ENCODE measurements at regions not wholly inside any gene's neighbourhood (a gene's known extent, or its start where the extent isn't known, plus 50 kb on each side); places are given as distances from the start of the nearest gene placed in this dataset.

DNA sequence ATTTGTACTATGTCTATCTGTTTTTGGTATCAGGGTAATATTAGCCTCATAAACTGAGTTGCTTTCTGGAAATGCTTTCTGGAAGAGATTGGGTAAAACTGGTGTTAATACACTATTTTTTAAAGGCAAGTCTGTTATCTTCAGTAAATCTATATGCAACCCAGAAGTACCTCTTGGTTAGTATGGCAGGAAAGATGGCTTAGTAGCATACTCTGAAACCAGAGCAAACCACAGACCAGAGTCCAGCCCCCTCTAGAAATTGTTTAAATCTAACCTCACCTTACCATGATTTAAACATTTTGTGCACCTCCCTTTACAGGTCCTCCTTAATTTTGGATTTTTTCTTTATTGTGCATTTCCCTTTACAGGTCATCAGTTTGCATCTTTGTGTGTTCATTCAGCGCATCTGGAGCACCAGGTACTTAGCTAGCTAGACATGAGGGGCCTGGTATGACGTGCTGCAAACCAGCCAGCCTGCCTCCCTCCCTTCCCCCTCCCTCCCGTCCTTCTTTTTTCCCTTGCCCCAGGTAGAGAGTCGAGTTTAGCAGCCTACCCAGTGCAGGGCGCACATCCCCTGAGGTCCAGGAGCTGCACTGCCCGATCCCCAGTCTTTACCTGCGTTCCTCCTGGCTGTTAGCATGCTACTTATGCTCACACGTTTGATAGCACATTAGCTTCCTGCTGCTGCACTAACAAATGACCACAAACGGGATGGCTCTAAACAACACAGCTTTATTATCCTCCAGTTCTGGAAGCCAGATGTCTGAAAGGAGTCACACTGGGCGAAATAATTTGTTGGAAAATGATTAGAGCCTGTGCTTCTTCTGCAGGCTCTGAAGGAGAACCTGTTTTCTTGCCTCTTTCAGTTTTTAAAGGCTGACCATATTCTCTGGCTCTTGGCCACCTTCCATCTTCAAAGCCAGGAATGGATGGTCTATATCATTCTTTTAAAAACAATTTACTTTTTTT lies 299.9 kb upstream of the HABP2 start:
- DNase-seq (ENCODE audit: low read depth in 4 of 4, low spot score in 3 of 4): no peak

DNA sequence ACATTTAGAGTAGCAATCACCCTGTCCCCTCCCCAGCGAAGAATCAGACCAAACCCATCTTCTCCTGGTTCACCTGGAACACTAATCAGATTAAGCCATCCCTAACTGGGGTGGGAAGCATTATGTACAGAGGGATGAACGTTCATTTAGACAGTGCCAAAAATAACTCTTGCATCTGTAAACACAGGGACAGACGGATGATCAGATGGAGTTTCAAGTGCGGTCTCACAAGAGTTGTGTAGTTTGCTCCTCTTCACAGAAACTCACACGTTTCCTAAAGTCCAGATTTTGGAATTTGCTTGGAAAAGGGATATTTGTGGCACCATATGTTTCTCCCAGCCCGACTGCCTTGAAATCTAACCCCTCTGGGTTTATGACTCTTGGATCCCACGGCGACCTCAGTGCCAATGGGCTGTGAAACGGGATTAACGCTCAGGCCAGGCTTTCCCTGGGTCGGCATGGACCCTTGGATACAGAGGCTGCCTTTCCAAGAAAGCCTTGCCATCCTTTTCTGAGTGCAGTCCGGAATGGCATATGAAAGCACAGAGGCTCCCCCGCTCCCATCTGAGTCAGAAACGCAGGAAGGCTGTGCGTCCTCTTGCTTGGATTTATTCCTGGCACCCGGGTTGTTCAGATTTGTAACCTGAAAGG lies 293.2 kb upstream of the HABP2 start:
- DNase-seq (ENCODE audit: low read depth in 4 of 4, low spot score in 3 of 4): no peak

DNA sequence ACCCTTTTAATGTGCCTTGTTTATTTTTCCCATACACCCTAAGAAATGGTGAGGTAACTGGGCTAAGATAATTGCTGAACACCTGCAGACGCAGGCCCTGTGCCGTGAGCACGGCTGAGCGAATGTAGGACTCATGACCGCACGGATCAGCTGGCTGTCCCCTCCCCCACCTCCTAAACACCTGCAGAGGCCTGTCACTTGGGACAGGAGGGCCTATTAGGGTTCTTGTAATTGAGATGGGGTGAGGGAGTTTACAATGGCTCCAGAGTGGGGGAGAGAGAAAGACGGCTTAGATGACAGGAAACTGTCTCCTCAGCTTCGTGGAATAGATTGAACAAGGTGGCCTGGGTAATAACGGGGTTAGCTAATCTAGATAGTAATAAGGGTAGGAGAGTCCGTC lies 291.7 kb upstream of the HABP2 start:
- no peak for DNase-seq (ENCODE audit: low read depth in 4 of 4, low spot score in 3 of 4)

DNA sequence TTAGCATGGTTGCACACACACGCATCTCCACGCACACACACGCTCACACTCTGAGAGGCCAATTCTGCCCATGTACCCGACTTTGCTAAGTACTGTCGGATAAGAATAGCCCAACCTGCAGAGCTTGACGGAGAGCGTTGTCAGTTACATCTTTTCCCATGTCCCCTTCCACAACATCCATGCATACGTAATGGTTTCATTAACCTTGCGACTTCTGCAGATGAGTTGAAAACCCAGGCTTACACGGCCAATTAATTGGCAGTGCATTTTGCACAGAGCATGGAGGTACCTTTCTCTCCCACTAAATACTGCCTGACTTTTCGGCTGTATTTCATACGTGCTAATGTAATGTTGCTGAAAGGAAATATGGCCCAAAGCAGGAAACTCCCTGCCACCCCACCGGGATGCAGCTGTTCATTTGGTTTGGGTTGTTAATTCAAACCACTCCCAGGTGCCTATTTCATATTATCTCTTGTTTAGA lies 291.2 kb upstream of the HABP2 start:
- DNase-seq (ENCODE audit: low read depth in 4 of 4, low spot score in 3 of 4): no peak

DNA sequence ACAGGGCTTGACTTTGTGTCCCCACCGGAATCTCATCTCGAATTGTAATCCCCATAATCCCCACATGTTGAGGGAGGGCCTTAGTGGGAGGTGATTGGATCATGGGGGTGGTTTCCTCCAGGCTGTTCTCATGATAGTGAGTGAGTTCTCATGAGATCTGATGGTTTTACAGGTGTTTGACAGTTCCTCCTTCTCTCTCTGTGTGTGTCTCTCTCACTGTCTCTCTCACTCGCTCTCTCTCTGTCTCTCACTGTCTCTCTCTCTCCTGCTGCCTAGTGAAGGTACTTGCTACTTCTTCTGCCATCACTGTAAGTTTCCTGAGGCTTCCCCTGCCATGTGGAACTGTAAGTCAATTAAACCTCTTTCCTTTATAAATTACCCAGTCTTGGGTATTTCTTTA lies 289.8 kb upstream of the HABP2 start:
- DNase-seq (ENCODE audit: low read depth in 4 of 4, low spot score in 3 of 4): no peak

DNA sequence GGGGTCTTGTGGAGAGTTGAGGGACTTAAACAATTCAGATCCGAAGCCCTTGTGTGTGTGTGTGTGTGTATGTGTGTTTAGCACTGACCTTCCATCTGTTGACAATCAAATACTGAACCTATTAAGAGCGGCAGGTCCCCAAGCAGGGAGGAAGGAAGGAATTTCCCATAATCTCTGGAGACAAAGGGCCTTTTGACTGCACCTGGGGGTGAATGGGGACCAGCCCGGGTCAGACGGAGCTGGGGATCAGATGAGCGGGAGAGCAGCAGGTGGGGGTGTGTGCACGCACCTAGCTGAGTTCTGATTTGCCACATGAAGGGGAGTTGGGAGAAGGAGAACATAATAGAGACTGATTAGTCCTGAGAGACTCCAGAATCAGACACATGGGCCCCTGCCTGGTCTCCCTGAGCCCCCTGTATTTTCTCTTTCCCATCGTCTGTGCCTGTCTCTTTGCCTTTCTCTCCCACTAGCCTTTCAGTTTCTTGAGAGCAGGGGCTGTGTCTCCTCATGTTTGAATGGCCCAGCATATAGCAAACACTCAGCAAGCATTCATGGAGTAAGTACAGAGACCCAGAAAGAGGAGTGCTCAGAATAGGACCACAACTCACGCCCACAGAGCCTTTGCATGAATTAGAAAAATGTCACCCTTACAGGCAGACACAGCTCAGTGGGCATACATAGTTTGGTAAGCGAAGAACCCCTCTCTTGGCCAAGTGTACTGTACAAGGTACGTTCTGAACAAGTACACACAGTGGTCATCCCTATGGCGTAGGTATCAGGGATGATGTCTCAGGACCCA lies 288.3 kb upstream of the HABP2 start:
- DNase-seq (ENCODE audit: low read depth in 4 of 4, low spot score in 3 of 4): no peak

DNA sequence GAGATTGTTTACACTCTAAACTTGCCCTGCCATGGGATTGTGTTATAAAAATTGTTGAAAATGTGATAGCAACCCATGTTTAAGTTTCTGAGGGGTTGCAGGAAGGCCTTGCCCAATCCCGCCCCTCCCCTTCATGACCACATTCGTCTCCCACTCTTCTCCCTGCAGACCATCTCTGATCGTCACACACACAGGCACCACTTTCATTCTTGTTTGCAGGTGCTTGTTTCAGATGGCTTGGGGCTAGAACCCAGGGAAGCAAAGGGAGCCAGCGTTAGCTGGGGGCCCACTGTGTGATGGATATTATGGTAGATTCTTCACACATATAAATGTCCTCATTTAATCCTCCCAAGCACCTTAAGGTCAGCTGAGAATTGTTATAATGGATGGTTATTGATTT lies 286.7 kb upstream of the HABP2 start:
- DNase-seq (ENCODE audit: low read depth in 4 of 4, low spot score in 3 of 4): no peak

DNA sequence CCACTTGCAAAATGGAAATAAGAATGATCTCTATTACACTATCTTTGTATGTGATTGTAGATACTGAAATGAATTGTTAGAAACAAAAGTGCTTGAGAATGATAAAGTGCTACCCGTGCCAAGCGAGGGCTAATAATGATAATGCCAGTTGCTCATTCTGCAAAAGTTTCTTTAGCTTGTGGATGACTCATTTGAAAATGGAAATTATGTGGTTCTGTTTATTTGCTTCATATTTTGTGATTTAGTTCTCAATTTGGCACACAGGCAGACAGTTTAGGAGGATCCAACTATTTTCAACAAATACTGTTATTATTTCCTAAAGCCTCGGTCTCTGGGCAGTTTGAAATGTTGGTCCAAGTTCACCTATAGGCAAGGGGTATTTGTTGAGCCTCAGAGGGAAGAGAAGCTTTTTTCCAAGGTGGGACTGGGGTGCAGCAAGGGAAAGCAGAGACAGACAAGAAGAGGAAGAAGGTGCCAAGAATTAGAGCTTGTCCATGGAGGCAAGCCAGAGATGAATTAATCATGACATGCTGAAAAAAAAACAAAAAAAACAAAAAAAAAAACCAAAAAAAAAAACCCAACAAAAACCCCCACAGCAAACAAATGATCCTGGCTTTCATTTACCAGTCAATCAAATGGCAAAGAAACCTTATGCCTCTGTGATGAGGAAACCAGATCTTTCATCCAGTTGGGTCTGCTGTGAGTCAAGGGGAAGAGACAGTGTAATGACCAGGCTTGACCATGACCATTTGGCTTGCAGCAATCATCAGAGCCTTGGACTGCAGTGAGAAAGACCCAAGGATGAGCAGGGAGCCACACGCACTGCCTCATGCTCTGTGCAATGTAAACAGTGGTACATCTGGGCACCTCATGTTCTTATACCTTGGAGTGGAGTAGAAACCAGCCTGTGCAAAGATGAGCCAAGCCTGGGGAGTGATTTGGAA lies 285.0 kb upstream of the HABP2 start:
- no peak for DNase-seq (ENCODE audit: low read depth in 4 of 4, low spot score in 3 of 4)

DNA sequence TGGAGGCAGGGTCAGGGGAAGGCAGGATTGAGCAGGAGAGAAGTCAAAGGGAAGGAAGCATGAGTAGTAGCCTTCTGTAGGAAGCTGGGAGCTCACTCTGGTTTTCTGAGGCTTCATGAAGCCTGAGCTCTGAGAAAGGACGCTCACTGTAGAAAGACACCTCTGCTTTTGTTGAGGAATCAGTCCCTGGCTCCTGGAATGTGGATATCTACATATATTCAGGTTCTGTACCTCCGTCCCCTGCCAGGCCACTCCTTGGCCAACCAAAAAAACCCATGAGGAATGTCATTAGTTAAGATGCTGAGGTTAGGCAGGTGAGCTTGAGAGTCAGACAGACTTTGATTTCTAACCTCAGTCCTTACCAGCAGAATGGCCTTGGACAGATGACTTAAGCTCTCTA lies 283.5 kb upstream of the HABP2 start:
- DNase-seq (ENCODE audit: low read depth in 4 of 4, low spot score in 3 of 4): no peak

DNA sequence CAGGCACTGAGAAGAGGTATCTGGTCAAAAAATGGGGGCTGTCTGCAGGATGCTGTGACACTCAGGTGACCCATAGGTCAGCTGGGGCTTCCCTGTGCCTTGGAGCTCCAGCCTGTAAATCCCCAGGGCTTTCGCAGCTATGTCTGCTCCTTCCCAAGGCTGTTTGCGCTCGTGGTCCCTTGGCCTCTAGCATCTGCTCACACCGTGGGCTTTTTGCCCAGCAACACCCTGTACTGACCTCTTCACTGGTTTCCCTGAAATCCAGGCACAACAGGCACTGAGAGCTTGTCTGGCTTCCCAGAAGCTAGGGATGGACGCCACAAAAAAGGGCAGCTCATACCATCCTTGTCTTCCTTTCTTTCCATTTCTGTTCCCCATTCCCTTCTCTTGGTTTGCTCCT lies 280.3 kb upstream of the HABP2 start:
- DNase-seq (ENCODE audit: low read depth in 4 of 4, low spot score in 3 of 4): no peak

DNA sequence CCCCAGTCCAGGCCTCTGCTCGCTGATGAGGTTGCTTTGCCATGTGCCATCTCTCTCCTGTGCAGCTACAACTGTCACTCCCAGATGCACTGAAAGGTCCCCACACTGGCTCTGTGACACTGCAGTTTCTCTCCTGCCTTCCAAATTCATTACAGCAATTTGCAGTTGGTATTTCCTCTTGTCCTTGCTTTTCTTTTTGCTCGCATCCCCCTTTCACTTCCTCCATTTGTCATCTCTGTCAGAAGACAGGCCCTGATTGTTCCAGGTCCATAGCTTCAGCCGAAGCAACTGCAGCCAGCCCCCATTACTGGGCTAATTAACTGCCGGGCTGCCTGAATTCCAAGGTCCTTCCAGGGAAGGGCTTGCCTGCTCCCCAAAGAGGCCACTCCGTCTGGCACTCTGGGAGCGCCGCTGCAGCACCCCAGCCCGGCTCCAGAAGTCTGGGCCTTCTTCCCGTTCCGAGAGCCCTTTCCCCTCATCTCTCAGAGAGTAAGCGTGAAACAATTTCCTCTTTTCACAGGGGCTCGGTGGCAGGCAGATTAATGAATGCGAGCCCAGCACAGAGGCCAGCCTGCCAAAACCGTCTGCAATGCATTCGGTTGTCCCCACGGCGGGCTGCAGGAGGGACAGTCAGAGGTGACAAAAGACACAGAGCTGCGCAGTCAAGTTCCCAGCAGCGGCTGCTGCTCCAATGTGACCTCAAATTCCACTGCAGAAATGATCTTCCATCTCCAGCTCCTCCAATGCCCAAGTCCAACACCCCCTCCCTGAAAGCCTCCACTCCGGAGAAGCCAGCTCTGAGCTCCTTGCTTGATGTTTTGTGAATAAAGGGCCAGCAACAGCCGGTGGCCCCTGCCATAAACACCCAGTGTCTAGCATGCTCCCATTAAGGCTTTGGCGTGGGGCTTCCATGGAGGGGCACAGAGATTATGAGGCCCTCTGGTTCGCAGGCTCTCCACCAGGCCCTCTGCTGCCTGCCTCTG lies 279.4 kb upstream of the HABP2 start:
- DNase-seq (ENCODE audit: low read depth in 4 of 4, low spot score in 3 of 4): peak in 1 of 4 donors; percentile 29

DNA sequence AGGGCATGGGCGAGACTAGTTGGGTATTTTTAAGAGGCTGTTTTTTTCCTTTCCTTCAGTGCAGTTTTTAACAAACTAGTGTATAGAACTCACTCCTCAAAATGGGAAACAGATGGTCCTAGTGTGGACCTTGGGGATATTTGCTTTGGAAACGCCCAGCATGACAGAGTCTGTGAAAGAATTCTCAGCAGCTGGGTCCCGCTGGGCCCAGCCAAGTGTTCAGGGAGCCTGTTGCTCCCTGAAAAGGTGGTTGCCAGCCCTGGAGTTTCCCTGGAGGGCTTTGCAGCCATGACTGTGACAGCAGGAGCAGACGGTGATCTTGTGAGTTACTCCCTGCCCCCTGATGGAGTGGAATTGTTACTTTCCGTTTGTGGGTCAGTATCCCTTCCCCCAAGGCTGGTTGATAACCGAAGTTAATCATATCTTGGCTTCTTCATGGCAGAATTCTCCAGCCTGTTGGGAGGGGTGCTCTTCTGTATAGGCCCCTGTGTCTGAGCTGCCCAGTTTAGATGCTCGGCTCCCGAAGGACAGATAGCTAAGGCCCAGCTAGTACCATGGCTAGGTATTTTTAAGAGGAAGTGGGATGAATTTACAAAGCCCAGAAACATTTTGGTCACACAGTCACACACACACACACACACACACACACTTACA lies 278.6 kb upstream of the HABP2 start:
- no peak for DNase-seq (ENCODE audit: low read depth in 4 of 4, low spot score in 3 of 4)

DNA sequence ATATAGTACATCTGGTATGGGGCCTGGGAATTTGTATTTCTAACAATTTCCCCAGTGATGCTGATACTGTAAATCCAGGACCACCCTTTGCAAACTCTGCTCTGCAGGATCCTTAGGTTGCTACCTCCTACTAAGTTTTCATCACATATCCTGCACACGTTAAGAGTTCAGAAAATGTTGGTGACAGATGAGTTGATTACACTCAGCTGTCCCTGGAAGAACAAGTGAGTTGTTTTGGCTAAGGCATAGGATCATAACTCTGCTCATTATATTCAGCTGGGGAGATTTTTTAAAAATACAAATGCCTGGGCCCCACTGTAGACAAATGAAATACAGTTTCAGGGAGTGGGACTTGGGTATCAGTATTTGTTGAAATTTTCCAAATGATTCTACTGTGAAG lies 274.6 kb upstream of the HABP2 start:
- no peak for DNase-seq (ENCODE audit: low read depth in 4 of 4, low spot score in 3 of 4)

DNA sequence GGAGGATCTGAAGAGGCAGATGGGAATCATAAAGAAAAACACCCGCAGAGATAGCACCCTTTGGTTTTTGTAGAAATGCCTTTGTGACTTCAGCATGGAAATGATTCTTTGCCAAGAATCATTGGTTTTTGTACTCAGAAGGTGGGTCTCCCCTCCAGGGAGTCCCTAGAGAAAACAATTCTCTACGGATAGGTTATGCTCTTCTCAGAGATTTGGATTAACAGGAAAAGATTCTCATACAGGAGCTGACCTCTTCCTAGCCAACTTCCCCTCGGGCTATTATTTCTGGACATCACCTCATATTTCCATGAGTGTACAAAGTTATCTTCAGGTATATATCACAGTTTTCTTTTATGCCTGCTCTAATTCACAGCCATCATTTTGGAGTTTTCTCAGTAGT lies 274.2 kb upstream of the HABP2 start:
- no peak for DNase-seq (ENCODE audit: low read depth in 4 of 4, low spot score in 3 of 4)

DNA sequence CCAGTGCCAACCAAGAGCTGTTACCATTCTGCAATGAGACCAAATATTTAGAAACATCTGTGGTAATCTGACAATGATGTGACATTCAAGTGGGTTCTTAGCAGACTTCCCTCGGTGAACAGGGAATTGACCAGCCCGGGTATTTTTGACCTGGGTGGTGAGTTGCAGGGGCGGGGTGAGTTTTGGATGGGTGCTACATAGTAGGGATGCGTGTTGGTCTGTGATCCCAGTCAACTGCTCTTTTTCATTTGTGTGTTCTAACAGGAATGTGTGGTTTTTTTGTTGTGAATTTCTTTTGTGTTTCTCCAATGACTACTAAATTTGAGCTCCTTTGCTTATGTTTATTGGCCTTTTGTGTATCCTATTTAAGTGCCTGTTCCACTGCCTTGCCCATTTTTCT lies 273.6 kb upstream of the HABP2 start:
- DNase-seq (ENCODE audit: low read depth in 4 of 4, low spot score in 3 of 4): no peak

DNA sequence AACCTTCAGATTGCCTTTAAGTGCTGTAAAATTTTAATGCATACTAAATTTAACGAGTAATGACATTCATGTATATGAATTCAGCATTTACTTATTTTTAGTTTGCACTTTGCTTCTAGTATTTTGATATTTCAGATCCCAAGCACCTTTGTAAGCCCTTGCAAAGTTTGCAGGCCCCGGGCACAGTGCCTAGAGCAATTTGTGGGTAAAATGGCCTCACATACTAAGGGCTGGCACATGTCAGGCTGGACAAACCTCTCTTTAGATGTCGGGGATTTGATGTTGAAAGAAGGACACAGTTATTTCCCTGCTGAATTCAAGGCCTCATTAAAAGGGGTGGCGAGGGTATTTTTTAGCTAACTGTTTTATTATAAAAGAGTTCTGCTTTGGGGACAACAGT lies 270.3 kb upstream of the HABP2 start:
- no peak for DNase-seq (ENCODE audit: low read depth in 4 of 4, low spot score in 3 of 4)

DNA sequence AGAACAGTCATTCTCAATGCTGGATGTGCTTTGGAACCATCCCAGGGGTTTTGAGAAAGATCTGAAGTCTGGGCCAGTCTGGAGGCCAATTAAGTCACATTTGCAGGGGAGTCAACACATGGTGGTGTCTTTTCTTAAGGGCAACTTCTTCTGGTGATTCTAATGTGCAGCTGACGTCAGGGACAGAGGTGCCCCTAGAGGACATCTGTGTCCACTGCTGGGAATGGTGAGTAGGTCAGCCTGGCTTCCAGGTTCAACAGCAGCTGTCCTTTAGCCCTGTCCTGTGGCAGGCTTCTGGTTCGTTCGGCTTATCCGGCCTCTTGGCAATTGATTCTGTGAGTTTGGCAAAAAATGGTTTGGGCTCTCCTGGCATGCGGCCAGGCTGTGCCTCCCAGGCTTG lies 269.7 kb upstream of the HABP2 start:
- no peak for DNase-seq (ENCODE audit: low read depth in 4 of 4, low spot score in 3 of 4)

DNA sequence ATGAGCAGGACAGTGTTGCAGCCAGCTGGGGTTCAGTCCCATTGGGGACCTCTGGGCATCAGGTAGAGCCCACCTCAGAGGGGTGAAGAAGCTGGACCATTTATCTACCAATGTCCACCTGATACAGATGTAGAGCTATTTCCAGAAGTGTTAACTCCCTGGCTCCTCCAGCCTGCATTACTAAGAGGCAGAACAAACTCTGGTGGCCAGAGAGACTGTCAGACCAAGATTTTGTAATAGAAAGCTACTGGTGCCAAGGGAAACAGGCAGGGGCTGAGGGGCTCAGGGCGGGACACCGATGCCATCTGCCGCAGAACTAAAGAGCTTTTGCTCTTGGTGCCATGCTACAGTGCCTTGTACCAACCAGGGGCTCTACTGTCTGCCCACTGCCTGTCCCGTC lies 268.2 kb upstream of the HABP2 start:
- no peak for DNase-seq (ENCODE audit: low read depth in 4 of 4, low spot score in 3 of 4)

Data from left renal pelvis (tissue), 4 donors.